GM19455 (cell line): ENCODE measurements at regions not wholly inside any gene's neighbourhood (a gene's known extent, or its start where the extent isn't known, plus 50 kb on each side); places are given as distances from the start of the nearest gene placed in this dataset.

Experiments
- ATAC-seq: cut with Tn5 transposase; IDR thresholded peaks from one replicate; pipeline ENCODE4 v1.9.1; 2021; ENCODE audit not compliant: unreplicated experiment

DNA sequence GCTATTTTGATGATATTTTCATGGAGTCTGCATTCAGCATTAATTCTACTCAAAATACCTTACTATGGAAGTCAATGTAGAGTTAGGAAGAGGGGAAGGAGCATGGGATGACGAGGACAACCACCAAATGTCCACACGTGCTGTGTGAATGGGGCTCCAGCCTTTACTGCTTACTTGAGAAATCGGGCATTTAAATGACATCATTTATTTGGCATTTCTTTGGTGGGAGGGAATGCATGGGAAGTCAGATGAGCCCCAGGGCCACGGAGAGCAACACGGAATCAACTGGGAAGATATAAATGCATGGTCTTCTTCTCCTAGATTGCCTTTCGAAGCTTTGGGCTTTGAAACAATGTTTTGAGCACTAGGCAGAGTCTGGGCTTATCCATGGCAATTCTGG, 458.5 kb upstream of the KLF4 start:
- no peak for ATAC-seq

DNA sequence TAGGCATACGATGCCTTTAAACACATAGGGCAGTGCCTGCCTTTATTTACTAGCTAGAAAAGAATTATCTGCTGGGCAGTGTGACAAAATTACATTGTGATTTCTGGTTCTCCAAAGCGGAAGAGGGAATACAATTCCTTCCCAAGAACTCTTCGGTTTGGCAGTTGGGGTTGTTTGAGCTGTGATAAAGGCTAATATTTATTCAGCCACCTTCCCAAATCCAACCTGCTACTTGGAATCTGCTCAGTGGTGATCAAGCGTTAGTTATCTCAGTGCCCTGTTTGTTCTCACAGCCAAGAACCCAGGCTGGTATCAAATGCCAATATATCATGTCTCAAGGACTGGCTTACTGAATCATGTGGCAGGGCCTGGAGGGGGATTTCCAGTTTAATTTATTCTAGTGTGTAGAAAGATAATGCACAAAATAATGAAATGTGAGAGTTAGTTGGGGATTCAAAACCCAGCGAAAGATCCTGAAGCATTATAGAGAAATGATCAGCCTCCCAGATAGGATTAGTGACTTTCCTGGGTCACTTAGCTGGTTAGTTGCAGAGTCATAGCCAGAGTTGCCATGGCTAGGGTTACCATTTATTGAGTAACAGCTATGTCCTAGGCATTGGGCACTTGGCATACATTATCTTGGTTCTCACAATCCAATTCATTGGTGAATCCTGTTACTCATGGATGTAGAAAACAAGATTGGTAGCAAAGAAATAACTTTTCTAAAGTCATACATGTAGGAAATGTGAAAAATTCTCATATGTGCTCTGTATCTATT, 457.0 kb upstream of the KLF4 start:
- ATAC-seq: no peak

DNA sequence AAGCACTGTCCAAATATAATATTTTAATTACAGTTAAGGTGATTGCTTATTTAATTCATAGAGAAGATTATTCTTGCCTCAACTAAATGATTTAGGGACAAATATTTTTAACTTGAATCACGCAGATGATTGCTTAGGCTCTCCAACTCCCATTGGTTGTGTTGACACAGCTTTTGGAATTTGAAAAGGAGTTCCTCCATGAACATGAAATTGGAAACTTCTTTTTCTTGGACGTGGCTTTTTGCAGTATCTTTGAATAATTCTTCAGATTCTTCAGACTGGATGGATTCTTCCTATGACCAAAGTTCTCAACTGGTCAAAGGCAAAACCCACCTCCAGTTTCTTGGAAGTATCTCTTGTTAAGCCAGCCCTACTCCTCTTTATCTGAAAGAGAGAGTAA, 456.4 kb upstream of the KLF4 start:
- no peak for ATAC-seq

DNA sequence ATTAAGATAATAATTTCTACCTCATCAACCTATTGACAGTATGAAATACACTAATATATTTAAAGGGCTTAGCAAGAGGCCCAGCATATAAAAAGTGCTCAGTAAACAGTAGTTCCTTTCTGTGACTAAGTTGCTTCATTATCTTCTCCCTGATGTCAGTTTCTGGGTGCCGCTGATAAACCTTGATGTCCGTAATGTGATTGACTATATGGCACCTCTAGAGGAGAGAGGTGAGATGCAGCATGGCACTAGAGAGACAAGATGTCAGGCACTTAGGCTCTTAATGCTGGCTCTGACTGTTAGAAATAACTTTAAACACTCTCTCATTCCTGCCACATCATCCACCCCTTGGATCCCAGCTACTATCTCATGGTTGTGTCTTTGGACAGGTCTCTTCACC, 455.9 kb upstream of the KLF4 start:
- no peak for ATAC-seq

DNA sequence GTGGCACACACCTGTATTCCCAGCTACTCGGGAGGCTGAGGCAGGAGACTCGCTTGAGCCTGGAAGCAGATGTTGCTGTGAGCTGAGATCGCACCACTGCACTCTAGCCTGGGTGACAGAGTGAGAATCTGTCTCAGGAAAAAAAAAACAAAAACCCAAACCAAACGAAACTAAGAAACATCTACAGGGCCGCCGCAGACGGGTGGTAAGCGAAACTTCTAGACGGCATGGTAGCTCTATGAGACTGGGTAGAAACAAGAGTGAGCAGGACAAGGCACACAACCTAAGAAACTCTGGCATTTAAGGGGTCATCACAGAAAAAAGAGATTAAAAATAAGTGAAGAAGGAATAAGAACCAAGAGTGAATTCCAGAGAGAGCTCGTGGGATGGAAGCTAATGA, 454.8 kb upstream of the KLF4 start:
- ATAC-seq: no peak

DNA sequence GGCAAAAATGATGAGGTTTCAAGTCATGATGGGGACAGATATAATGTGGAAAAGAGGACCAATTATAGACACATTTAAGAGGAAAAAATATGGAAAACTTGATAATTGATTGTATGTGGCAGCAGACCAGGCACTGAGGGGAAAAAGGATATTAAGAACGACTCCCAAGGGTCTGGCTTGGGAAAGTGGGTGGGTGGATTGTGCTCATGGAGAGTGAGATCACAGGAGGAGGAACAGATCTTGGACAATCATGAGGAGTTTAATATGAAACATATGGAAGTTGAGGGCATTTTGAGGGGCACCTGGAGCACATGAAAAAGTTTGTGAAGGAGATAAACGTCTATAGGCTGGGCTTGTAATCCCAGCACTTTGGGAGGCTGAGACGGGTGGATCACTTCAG, 454.3 kb upstream of the KLF4 start:
- ATAC-seq: no peak

DNA sequence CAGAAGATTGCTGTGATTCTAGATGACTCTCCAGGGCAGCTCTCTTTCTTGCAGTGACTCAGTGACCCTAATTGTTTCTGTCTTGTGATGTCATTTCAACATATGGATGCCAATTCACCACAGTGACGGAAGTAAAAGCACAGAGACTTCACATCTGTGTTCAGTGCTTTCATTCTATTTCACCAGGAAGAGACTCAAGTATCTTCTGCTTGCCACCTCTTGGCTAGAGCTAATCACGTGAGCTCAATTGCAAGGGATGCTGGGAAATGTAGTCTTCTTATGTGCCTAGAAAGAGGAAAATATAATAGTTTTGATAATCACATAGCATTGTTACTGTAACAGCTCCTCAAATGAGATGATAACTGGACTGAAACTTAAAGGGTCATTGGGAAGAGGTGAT, 453.3 kb upstream of the KLF4 start:
- no peak for ATAC-seq

DNA sequence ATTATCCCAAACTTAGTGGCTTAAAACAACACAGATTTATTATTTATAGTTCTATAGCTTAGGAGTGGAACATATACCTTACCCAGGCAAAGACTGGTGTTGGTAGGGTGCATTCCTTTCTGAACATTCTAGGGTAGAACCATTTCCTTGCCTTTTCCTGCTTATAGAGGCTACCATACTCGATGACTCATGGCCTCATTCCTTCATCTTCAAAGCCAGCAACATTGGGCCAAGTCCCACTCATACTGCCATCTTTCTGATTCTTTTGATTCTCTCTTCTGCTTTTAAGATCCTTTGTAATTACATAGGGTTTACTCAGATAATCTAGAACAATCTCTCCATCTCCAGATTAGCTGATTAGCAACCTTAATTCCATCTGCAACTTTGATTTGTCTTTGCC, 452.7 kb upstream of the KLF4 start:
- no peak for ATAC-seq

DNA sequence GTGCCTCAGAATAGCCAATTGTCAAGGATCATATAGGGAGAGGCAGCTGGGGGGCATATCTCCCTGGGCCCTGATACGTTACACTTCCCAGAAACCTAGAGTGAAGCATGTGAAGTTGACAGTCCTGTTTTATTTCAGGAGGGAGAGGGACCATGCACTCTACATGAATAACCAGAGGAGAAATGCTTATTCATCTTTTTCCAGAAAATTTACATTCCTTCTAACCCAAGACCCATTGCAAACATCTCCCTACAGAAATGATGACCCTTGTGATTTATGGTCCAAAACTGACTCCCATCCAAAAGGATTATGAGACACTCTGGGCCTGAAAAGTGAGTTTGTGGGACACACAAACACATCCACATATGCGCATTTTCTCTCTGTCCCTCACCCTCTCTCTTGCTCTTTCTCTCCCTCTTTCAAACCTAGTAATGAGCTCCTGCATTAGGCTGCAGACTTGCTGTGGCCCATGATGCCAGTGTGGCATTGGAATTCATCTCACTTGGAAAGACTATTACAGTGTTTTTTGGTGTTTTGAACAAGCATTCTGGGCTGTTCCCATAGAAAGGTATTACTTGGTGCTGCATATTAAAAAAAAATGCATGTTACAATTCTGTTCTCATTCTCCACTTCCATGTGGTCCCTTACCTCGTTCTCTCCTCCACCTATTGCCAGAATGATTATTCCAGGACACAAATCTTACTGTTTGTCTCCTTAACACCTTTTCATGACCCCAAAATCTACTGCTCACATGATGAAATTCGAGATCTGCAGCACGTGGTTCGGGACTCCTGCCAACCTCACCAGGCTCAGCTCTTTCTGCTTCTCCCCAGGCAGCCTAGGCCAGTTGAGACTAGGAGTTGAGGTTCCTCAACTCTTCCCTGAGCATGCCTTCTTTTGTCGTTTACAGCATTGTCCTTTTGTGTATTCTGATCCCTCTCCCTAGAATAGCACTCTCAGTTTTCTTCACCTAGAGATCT, 451.3 kb upstream of the KLF4 start:
- ATAC-seq: no peak

DNA sequence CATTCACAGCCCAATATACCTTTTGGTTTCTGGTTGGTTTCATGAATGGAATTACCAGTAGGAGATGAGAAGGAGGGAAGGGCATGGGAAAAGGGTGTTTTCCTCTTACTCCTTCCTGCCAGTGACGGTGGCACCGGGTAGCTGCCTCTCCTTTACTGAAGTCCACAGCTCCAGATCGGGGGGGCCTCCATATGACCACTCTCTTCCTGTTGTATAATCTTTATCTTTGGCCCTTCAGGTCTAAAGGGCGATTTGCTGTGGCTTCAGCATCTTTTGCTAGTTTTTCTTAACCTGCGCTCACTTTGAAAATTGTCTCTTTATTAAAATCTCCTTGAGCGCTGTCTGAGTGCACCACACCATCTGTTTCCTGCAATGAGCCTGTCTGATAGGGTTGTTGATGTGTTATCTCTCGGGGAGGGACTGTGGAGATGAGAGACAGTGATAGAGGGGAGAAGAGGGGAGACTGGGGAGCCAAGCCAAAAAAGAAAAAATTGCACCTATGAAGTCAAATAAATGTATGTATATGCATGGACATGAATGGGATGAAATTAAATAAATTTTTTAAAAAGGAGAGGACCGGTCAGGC, 449.3 kb upstream of the KLF4 start:
- ATAC-seq: no peak

DNA sequence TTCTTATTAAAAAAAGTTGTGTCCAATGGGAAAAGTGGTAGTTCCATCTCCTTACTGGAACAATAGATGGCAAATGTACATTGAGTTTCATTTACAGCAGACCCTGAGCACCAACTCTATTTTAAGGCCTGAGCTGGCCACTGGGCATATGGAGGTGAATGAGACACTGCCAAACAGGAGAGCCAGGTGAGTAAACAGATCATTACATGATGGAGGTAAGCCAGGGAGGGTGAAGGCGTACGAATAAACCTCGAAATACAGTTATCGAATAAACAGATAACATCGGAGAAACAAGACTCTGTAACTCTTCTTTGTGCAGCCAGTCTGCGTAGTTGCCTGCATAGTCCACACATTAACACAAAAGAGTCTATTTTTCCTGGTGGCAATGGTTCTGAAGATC, 446.4 kb upstream of the KLF4 start:
- no peak for ATAC-seq

DNA sequence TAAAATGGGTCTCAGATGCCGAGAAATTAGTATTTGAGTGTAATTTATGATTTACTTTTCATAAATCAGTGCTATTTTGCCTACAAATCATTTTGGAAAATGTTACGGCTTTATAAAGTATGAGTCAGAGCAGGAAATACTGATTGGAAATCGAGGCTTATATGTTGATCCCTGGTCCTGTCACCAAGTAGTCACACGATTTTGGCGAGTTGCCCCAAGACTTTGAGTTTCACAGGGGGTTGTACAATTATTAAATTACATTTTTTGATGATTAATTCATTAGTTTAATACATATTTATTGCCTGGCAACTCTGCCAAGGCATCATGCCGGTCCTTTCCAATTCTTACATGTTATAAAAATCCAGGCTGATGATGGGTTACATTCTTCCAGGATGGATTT, 443.9 kb upstream of the KLF4 start:
- ATAC-seq: no peak

DNA sequence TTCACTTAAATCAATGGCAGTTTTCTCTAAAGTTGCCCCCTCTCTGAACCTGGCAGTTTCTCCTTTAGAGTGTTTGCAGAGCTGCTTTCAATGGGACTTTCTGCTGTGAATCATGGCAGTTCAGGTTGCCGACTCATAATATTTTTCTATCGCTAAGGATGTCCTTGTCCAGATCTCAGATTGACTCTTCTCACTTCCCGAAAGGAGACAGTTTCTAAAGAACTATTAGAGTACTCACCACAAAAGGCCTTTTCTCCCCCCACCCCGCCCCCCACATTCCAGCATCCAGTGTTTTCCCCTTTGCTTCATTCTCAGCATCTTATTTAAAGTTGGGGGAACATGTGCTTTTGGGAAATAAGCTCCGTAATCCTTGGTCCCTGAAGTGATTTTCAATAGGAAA, 443.5 kb upstream of the KLF4 start:
- no peak for ATAC-seq

DNA sequence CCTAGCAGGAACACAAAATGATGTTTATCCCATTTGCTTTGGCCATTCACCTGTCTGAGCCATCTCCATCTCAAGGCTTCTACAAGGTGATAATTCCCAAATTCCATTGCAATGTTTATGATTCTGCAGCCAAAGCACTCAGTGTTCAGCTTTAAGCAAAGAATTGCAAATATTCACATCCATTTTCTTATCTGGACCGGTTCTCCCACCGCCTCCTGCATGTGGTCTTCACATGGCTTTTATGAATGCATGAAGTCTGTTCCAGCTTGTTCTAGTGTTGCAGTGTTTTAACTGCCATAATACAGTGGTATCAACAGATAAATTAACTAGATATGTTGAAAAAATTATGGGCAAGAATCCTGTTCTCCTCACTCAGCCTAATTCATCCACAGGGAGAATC, 443.0 kb upstream of the KLF4 start:
- ATAC-seq: no peak

DNA sequence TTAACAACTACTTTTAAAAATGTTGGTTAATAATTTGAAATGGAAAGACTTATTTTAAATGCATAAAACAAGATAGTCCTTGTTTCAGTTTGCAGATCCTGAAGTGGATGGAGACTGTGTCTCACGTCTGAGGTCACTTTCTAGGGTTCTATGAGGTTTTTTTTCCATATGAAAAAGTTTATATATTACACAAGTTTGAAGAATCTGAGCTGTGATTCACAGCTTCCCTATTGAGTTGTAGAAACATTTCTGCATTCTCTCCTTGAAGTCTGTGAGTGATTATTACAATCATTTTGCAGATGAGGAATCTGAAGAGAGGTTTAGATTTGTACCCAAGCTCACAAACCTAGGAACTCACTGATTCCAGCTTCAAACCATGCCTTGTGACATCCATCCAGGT, 442.5 kb upstream of the KLF4 start:
- ATAC-seq: no peak

DNA sequence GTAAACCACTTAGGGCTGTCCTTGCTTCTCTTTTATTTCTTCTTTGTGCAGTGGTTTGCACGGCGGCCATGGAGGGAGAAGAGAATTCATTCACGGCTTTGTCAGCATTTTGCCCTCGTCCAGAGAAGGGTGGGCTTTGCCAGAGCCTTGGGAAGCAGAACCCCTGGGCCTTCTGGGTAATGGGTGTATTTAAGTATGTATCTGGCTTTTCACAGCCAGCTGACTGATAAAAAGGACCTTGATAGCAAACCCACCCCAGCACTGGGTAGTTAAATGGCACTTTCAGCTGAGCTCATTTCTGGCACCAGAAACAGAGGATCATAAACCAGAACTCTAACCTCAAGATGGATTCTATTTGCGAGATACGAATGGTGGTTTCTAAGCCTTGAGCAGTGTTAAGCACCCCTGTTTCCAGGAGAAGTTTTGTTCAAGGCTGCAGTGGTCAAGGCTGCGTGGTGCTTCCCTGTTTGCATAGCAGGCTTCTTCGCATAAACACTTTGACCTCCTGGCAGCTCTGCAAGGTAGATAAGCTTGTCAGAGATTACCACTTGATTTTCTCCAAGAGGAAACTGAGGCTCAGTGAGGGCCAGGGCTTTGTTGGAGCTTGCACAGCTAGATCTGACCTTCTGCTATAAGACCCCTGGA, 441.6 kb upstream of the KLF4 start:
- no peak for ATAC-seq

DNA sequence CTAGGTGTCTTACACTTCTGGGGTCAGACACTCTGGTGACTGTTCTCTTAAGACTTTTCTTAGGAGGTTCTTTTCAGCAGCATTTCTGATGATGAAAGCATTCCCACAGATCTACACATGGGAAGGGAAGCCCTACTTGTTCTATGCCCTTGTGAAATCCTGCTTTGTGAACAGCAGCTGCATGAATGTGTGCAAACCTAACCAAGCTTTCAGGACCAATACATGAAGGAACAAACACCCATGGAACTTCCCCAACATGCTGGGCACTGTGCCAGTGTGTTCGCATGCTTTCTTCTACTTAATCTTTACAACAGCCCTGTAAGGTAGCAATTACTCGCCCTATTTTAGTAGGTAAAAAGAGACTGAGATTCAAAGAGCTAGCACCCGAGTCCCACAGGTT, 439.9 kb upstream of the KLF4 start:
- no peak for ATAC-seq

DNA sequence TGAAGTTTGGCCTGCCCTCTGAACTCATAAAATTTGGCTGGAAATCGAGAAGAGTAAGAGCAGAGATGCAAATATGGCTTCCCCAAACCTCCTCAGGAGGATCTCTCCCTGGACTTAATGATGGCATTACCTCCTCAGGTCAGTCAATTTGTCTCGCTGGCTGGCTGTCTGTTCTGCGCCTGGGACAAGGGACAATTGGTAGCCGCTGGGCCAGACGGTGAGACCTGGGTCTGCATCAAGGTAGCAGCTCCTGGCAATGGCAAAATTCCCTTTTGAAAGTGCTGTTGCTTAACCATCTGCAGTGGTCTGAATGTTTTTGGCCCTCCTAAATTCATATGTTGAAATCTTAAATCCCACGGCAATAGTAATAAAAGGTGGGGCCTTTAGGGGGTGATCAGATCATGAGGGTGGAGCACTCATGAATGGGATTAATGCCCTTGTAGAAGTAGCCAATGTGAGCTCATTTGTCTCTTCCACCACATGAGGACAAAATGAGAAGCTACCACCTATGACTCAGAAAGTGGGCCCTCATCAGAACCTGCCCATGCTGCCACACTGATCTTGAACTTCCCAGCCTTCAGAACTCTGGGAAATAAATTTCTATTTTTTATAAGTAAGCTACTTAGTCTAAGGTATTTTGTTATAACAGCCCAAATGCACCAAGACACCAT, 439.3 kb upstream of the KLF4 start:
- no peak for ATAC-seq

DNA sequence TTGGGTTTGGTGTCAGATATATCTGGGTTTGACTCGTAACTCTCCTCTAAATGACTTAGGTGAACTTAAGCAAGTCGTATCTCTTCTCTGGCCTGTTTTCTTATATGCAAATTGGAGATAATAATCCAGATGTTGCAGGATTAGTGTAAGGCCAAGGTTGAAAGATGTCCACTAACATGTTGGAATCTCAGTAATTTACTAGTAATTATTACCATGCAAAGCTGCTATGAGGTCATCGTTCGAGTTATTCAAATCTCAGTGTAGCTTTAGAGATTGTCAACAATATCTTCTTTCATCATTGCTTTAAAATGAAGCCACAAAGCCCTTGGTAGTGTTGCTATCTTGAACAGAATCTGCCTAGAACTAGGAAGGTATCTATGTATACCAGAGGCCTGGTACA, 437.7 kb upstream of the KLF4 start:
- no peak for ATAC-seq

DNA sequence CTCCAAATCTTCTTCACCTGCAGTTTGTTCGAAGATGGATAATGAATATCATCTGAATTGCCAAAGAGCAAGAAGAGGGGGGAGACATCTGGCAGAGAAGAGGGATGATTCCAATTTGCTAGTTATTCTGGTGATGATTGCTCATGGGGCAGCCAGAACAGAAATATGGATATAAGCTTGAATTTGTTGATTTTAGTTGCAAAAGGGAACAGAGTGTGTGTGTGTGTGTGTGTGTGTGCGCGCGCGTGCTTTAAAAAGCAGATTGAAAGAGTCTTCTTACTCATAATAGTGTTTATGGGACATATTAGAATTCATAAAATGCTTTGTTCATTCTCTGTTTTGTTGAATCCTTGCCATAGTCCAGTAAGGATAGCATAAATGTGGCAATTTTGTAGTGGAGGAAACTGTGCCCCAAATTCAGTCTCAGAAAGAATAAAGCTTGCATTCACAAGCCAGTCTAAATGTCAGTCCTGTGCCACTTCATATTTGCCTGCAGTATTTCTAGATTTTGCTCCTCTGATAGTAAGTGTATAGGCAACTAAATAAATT, 436.3 kb upstream of the KLF4 start:
- ATAC-seq: no peak

DNA sequence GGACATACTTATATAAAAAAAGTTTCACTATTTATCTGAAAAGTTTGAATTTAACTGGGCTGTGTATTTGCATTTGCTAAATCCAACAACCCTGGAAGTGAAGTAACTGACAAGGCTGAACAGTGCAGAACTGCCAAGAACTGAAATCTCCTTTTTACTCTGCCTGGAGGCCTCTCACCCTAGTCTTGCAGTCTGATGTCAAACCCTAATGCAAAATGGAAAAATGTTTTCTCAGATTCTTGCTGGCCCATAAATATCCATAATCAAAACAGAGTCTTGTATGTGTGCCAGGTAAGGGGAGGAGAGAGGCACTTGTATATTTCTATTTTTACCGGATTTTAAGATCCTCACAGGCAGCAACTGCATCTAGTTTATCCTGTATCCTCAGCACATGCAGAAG, 432.7 kb upstream of the KLF4 start:
- ATAC-seq: no peak
